ENCODE measurements at regions not wholly inside any gene's neighbourhood (a gene's known extent, or its start where the extent isn't known, plus 50 kb on each side); places are given as distances from the start of the nearest gene placed in this dataset.

DNA sequence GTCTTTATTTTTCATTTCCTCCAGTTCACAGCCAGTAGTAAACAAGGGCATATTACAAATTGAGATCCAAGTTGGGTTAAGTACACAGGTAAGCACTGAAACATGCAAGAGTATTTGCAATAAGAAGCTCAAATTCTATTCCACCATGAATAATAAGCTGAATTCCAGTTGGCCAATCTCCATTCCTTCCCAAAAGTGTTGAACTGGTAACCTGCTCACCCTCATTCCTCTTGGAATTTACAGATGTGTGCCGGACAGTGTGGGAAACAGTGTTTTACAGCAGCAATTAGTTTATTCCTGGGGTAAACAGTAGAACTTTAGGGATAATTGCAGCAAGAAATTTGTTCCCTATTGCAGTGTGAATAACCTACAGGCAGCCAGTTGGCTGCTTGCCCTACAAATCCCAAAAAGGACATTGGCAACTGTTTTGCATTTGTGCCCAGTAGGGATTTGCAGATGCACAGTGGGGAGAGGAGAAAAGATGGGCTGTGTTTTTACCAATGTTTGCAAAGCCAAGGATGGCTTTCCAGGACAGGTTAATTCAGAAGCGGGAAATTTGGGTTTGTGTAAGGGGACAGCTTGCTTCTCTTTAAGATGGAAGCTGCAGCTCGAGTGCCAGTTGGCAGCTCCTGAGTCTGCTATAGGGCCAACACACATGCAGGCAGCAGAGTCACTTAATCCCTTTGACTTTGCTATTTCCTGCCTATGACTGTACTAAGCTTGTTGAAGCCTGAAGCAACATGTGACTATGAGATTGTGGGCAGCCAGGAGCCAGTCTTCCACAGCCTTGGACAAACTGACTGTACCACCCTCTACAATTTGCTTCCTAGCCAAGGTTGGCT is 318.9 kb downstream of the MAP2K6 start:
- TF ChIP-seq, protein P1, sequence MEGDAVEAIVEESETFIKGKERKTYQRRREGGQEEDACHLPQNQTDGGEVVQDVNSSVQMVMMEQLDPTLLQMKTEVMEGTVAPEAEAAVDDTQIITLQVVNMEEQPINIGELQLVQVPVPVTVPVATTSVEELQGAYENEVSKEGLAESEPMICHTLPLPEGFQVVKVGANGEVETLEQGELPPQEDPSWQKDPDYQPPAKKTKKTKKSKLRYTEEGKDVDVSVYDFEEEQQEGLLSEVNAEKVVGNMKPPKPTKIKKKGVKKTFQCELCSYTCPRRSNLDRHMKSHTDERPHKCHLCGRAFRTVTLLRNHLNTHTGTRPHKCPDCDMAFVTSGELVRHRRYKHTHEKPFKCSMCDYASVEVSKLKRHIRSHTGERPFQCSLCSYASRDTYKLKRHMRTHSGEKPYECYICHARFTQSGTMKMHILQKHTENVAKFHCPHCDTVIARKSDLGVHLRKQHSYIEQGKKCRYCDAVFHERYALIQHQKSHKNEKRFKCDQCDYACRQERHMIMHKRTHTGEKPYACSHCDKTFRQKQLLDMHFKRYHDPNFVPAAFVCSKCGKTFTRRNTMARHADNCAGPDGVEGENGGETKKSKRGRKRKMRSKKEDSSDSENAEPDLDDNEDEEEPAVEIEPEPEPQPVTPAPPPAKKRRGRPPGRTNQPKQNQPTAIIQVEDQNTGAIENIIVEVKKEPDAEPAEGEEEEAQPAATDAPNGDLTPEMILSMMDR (IDR thresholded peaks at IDR 0.05; ENCODE audit: insufficient read depth, low read depth, low read length) = no peak
- no peak for TF ChIP-seq EZH2 (IDR thresholded peaks at IDR 0.05; ENCODE audit: insufficient read depth, low read length)

Measured in astrocyte (in vitro differentiated cells and primary cell).